Panc1 (cell line): ENCODE measurements at regions not wholly inside any gene's neighbourhood (a gene's known extent, or its start where the extent isn't known, plus 50 kb on each side); places are given as distances from the start of the nearest gene placed in this dataset.
"Not testable (repeated sequence)": the region's sequence is repeated elsewhere in the genome, so short reads cannot be mapped to it uniquely, and the experiment has no call there.

Source experiments
- ATAC-seq: fragments of 200-7000 bp; cut with Tn5 transposase; 2 replicates; pipeline ENCODE4 v1.9.1; 2020; ENCODE audit warnings: mild to moderate bottlenecking, moderate library complexity
- BruUV-seq: library from RNA; stranded (reverse); fragments of 400-500 nt; replicated peaks from 2 replicates; lab custom pipeline; 2021; lab: Mats Ljungman, UMichigan
- CTCF ChIA-PET: fragments of 300-600 bp; sonication (Branson Sonifier 250); formaldehyde crosslinking; loops from one replicate; lab custom pipeline; 2022; ENCODE audit warnings: antibody characterized with exemption; lab: Charles Lee
- POLR2A ChIA-PET: fragments of 300-600 bp; sonication (Branson Sonifier 250); formaldehyde crosslinking; loops from one replicate; lab custom pipeline; 2022; ENCODE audit warnings: antibody characterized with exemption; lab: Charles Lee
- DNase-seq: peaks from one replicate; pipeline ENCODE4 v3.0.0-alpha.2; 2010; ENCODE audit warnings: low read depth, low spot score
- H3K27ac ChIP-seq: 2 replicates; pipeline ENCODE4 v1.5.1; 2011; ENCODE audit warnings: mild to moderate bottlenecking, low read length, inconsistent platforms
- H3K27me3 ChIP-seq: fragments of 200-500 bp; sonication (Bioruptor generic); 2 replicates; pipeline ENCODE4 v1.6.0; 2014; ENCODE audit warnings: low read length, inconsistent platforms; ENCODE audit not compliant: control insufficient read depth, insufficient read depth
- H3K36me3 ChIP-seq: fragments of 200-500 bp; sonication (Bioruptor generic); 2 replicates; pipeline ENCODE4 v1.5.1; 2014; ENCODE audit warnings: inconsistent platforms, mild to moderate bottlenecking, low read length, moderate library complexity; ENCODE audit not compliant: control insufficient read depth, insufficient read depth
- H3K4me1 ChIP-seq: 2 replicates; pipeline ENCODE4 v1.5.1; 2011; ENCODE audit warnings: inconsistent platforms, mild to moderate bottlenecking, low read length, moderate library complexity; ENCODE audit not compliant: control insufficient read depth, insufficient read depth
- H3K4me3 ChIP-seq, 2 experiments: 2 replicates each; pipeline ENCODE4 v1.5.1; 2011 to 2012; ENCODE audit warnings: low read depth in 2 of 2, low read length in 2 of 2, mild to moderate bottlenecking in 2 of 2, inconsistent platforms in 1 of 2, moderate library complexity in 1 of 2
- H3K9me3 ChIP-seq: fragments of 200-500 bp; sonication (Bioruptor generic); 2 replicates; pipeline ENCODE4 v1.5.1; 2014; ENCODE audit warnings: low read depth, mild to moderate bottlenecking, inconsistent platforms, low read length, moderate library complexity; ENCODE audit not compliant: control insufficient read depth, insufficient read depth
- CTCF ChIP-seq: fragments of 450-650 bp; IDR thresholded peaks from 2 replicates; pipeline ENCODE4 v1.5.1; 2017; ENCODE audit warnings: mild to moderate bottlenecking
- POLR2AphosphoS5 ChIP-seq: IDR thresholded peaks from 2 replicates; pipeline ENCODE4 v1.6.1; 2012; ENCODE audit warnings: mild to moderate bottlenecking, low read depth, low read length, moderate library complexity
- REST ChIP-seq, 2 experiments: IDR thresholded peaks; 2 replicates each; pipeline ENCODE4 v1.6.1; 2011 to 2012; ENCODE audit warnings: low read depth in 2 of 2, control low read depth in 1 of 2, low read length in 1 of 2, mild to moderate bottlenecking in 1 of 2, moderate library complexity in 1 of 2; ENCODE audit not compliant: insufficient read depth in 1 of 2
- SIN3A ChIP-seq: IDR thresholded peaks from 2 replicates; pipeline ENCODE4 v1.6.1; 2012; ENCODE audit warnings: low read depth, mild to moderate bottlenecking, low read length, moderate library complexity, borderline replicate concordance; ENCODE audit not compliant: insufficient read depth
- TCF7L2 ChIP-seq: IDR thresholded peaks from 2 replicates; pipeline ENCODE4 v1.6.1; 2011; ENCODE audit warnings: mild to moderate bottlenecking, low read depth, low read length, inconsistent platforms
- in situ Hi-C: cut with HindIII; loops from 2 replicates; pipeline ENCODE4 v1.10.0; 2016; ENCODE audit warnings: low sequenced_read_pairs, low pct_unique_long_range_greater_than_20kb
- intact Hi-C: fragments of 100-400 bp; cut with micrococcal nuclease; formaldehyde crosslinking; loops from one replicate; pipeline ENCODE4 v1.10.0; 2022; ENCODE audit not compliant: unreplicated experiment

- intact Hi-C loops (no loop called here), in situ Hi-C loops (no loop called here)
- Histone ChIP-seq H3K9me3 (no peaks in the 10 kb centered on the region), H3K27me3 (no peaks in the 10 kb centered on the region), H3K27ac (no peak overlapping the region), H3K4me1 (no peaks in the 10 kb centered on the region), H3K4me3 (no peak overlapping the region), H3K36me3 (no peaks in the 10 kb centered on the region)
- ChIA-PET CTCF (no interaction called here), POLR2A (no interaction called here)
- ATAC-seq (no peak), DNase-seq (no peak)
- BruUV-seq, result no TSS peak
- TF ChIP-seq REST (IDR thresholded peaks at IDR 0.05; ENCODE audit: insufficient read depth in 1 of 2, low read depth in 2 of 2, low read length in 1 of 2) (no peak), CTCF (no peak), TCF7L2 (no peak), POLR2AphosphoS5 (no peak), SIN3A (no peak)
Observed at GRCh38 chr5:42168091-42168670, 243.1 kb downstream of the FBXO4 start.

GRCh38 chr5:42176118-42176517 is 247.1 kb upstream of the GHR start:
- BruUV-seq, H3K36me3 ChIP-seq, CTCF ChIA-PET, H3K4me1 ChIP-seq, POLR2A ChIA-PET, H3K27ac ChIP-seq, ATAC-seq, DNase-seq, in situ Hi-C loops, intact Hi-C loops, H3K9me3 ChIP-seq, H3K27me3 ChIP-seq, H3K4me3 ChIP-seq: not testable (repeated sequence)

GRCh38 chr5:42179843-42180242 is 243.4 kb upstream of the GHR start:
- H3K27me3 ChIP-seq, DNase-seq, CTCF ChIA-PET, BruUV-seq, H3K4me1 ChIP-seq, H3K4me3 ChIP-seq, H3K9me3 ChIP-seq, ATAC-seq, intact Hi-C loops, H3K36me3 ChIP-seq, H3K27ac ChIP-seq, in situ Hi-C loops, POLR2A ChIA-PET: not testable (repeated sequence)
